IPS-NIHi7 (cell line): ENCODE measurements at regions not wholly inside any gene's neighbourhood (a gene's known extent, or its start where the extent isn't known, plus 50 kb on each side); places are given as distances from the start of the nearest gene placed in this dataset.
"Not testable (repeated sequence)": the region's sequence is repeated elsewhere in the genome, so short reads cannot be mapped to it uniquely, and the experiment has no call there.

Source experiments
- DNase-seq: peaks from one replicate; pipeline ENCODE4 v3.0.0; 2012; ENCODE audit warnings: mixed read lengths; ENCODE audit errors: extremely low spot score

GRCh38 chr5:89566340-89566739, 683.4 kb upstream of the MEF2C start:
- DNase-seq, result no peak

GRCh38 chr5:89560696-89561095, 677.7 kb upstream of the MEF2C start:
- no peak for DNase-seq

GRCh38 chr5:89556215-89556913, 673.4 kb upstream of the MEF2C start:
- DNase-seq, result no peak

GRCh38 chr5:89546657-89547056, 663.7 kb upstream of the MEF2C start:
- DNase-seq, result no peak

GRCh38 chr5:89545626-89546025, 662.6 kb upstream of the MEF2C start:
- no peak for DNase-seq

- no peak for DNase-seq
Measured at GRCh38 chr5:89545076-89545475, 662.1 kb upstream of the MEF2C start.

- DNase-seq, result no peak
Measured at GRCh38 chr5:89542736-89543135, 659.8 kb upstream of the MEF2C start.

GRCh38 chr5:89537800-89538199, 654.8 kb upstream of the MEF2C start:
- no peak for DNase-seq

- DNase-seq, result no peak
Measured at GRCh38 chr5:89536020-89536419, 653.0 kb upstream of the MEF2C start.

- no peak for DNase-seq
Measured at GRCh38 chr5:89535411-89535810, 652.4 kb upstream of the MEF2C start.

GRCh38 chr5:89534331-89534730, 651.3 kb upstream of the MEF2C start:
- no peak for DNase-seq

GRCh38 chr5:89524785-89525184, 641.8 kb upstream of the MEF2C start:
- DNase-seq, result no peak

GRCh38 chr5:89523867-89524266, 640.9 kb upstream of the MEF2C start:
- DNase-seq, result not testable (repeated sequence)

GRCh38 chr5:89520771-89521170, 637.8 kb upstream of the MEF2C start:
- no peak for DNase-seq

- DNase-seq, result no peak
Measured at GRCh38 chr5:89513299-89514044, 630.5 kb upstream of the MEF2C start.

GRCh38 chr5:89504051-89504450, 621.1 kb upstream of the MEF2C start:
- DNase-seq, result no peak

- no peak for DNase-seq
Measured at GRCh38 chr5:89499787-89500186, 616.8 kb upstream of the MEF2C start.

- DNase-seq, result no peak
Measured at GRCh38 chr5:89498699-89499098, 615.7 kb upstream of the MEF2C start.

- no peak for DNase-seq
Measured at GRCh38 chr5:89493414-89493813, 610.4 kb upstream of the MEF2C start.

GRCh38 chr5:89484962-89485361, 602.0 kb upstream of the MEF2C start:
- no peak for DNase-seq

- DNase-seq, result no peak
Measured at GRCh38 chr5:89480406-89481007, 597.5 kb upstream of the MEF2C start.

GRCh38 chr5:89478851-89479250, 595.9 kb upstream of the MEF2C start:
- no peak for DNase-seq

GRCh38 chr5:89473196-89473595, 590.2 kb upstream of the MEF2C start:
- no peak for DNase-seq
